COLO668 (cell line): ENCODE measurements at regions not wholly inside any gene's neighbourhood (a gene's known extent, or its start where the extent isn't known, plus 50 kb on each side); places are given as distances from the start of the nearest gene placed in this dataset.

Experiments
- DNase-seq: peaks from one replicate; lab custom pipeline; 2025; ENCODE audit not compliant: unreplicated experiment; lab: John Stamatoyannopoulos, UW

DNA sequence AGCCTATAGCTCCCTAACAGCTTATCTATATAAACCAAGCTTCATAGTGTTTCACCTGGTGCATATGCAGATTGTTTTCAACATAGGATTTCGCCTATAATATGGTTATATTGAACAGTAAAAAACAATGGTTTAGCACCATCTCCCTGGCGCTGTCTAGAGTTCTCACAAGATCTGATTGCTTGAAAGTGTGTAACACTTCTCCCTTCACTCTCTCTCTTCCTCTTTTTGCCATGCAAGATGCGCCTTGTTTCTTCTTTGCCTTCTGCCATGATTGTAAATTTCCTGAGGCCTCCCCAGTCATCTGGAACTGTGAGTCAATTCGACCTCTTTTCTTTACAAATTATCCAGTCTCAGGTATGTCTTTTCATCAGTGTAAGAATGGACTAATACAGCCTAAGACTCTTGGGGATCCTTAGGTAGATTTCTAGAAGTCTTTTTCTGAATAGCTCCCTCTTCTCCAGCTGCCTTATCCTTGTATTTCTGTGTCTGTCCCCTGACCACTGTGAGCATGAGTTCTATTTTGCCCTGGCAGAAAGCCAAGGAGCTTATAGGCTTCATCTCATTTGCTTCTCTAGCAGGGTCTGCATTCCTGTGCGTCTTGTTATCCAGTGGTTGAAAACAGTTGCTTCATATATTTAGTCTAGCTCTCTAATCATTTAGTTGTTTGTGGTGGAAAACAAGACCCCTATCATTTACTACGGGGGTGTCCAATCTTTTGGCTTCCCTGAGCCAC is 401.6 kb downstream of the GPD2 start:
- DNase-seq: no peak

DNA sequence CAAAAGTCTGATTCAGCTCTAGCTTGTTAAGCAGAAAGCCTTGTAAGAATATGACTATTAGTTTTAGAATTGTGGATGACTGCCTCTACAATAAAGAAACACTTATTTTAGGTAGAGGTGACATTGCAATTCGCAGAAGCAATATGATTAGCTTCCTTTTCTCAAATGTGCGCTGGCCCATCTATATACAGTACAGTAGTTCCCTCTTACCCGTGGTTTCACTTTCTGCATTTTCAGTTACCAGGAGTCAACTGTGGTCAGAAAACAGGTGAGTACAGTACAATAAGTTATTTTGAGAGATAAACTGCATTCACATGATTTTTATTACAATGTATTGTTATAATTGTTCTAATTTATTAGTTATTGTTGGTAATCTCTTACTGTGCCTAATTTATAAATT is 405.1 kb downstream of the GPD2 start:
- DNase-seq: no peak

DNA sequence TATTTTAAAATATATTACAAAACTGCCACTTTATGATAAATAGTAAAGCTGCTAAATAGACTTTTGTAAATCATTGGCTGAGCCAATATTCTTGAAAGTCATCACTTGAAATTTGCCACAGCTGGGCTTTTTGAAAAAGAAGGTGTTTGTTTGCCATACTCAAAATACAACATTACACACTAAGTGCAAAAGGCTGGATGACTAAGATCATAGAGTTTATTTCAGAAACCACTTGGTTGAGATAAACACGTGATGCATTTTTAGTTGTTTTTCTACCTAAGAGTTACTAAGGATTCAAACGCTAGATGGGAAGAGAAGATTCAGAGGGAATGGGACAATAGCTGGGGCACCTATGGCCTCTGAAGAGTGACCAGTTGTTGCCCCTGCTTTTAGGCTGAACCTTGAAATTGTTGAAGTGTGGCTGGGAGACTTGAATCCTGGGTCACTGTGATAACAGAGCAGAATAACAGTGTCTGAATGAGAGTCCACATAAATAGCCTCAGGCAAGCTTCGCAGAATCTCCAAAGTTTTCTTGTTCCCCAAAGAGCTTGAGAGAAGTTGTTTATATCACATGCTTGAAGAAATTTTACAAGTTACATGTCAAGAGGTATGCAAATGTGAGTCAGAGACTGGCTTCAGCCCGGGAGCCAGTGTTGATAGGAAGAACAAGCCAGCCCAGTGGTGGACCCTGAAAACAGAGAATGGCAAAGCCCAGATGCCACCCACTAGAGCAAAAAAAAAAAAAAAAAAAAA is 409.8 kb downstream of the GPD2 start:
- DNase-seq: no peak

DNA sequence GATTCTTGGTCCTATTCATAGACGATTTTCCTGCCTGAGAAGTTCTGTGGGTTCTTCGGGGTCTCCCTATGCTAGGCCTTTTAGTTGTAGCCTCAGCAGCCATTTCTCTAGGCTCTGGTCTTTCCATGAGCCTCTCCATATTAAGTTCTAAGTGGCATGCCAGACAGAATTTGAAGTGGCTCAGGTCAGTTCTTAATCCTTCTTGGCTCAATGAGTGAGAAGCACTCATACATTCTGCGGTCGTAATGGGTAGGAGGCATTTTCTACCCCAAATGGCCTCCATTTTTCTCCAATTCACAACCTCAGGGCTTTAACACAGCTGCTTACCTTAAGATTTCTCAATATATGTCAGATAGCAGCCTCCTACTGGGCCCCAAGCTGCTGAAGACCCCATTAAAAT is 405.3 kb upstream of the GALNT5 start:
- no peak for DNase-seq

DNA sequence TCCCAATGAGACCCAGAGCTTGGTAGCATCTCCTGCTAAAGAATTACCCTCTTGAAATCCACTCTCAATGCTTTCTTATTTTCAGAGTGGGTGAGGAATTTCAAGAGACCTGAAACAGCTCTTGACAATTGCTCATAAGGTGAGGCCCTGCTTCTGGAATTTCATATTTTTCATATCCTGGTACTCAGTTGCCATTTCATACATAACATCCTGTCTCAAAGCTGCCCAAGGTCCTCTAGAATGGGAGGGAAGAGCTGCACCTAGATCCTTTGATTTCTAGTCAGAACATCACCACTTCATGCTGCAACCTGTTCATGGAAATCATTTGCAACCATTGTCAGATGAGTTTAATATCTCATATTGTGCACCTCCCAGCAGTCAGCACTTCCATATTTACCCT is 404.8 kb upstream of the GALNT5 start:
- no peak for DNase-seq

DNA sequence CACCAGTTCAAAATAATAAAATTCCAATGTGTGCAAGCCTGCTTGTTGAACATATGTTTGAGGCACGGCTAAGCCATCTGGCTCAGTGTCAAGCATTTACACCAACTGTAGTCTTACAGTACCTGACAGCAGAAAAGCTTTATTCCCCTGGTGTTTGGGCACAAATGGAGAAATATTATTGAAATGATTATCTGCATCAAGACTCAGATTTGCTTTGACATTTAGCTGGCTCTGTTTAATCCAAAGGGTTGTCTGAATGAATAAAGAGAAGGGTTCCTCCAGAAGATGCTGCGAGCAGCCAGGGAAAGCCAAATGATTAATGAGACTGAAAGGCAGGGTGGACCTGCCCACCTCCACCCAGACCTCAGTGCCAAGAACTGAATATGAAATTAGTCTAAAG is 393.2 kb upstream of the GALNT5 start:
- no peak for DNase-seq

DNA sequence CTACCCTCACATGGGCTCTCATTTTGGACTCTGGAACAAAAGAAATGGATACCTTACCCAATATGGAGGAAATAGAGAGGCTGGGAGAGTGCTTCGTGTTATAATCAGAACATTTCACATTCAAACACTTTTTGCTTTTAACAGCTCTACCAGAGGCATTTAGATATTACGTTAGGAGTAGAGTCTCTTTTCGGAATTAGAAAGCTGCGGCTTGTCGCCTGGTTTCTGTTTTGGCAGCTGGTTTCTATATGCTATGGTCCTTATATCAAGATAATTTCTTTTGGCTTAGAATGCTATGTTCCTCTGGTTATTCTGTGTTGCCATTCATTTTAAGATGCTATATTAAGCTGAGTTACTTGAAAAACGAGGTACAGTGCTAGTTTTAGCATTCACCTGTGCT is 392.8 kb upstream of the GALNT5 start:
- DNase-seq: no peak

DNA sequence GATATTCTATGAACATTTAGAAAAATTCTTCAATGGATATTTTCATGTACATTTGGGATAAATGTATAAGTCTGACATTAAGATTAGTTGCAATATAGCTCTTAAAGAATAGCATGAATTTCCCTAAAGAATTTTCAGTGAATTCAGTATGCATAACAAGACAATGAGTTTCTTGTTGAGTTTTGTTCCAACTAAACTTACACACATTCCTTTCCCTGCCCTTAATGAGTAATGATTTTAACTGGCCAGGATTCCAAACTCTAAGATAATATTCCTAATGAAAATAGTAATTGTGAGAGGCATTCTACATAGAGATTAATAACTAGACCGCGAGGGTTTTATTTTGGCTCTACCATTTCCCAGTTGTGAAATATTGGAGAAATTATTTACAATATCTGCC is 390.3 kb upstream of the GALNT5 start:
- DNase-seq: no peak

DNA sequence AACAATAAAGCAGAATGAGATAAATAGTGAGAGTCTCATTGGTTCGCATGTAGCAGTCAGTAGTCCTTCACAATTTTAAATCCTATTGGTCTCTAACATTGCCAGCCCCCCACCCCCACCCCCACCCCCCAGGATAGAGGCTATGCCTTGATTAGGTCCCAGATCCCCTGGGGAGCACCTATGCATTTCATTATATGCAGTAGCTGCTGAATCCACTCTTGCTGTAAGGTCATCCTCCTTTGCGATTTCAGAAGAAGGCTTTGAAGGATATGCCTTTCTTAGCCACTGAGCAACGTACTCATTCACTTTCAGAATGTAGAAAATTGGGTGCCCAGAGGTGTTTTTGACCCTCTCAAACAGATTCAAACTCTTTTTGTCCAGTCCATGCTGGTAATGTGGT is 382.8 kb upstream of the GALNT5 start:
- no peak for DNase-seq

DNA sequence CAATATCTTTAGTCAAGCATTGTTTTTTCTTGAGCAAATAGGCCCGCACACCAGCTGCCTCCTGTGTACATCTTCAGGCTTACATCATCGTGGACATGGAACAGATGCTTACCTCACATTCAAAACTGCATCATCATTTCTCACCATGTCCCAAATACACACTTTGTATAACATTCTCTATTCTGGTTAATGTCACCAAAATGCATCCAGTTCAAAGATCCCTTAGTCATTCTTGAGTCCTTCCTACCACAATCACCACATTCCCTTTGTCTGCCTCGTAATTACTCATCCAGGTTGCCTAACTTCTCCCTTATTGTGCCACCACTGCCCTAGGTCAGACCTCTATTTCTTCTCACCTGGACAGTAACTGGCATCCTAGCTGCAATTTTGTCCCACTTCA is 373.7 kb upstream of the GALNT5 start:
- DNase-seq: peak; percentile 64

DNA sequence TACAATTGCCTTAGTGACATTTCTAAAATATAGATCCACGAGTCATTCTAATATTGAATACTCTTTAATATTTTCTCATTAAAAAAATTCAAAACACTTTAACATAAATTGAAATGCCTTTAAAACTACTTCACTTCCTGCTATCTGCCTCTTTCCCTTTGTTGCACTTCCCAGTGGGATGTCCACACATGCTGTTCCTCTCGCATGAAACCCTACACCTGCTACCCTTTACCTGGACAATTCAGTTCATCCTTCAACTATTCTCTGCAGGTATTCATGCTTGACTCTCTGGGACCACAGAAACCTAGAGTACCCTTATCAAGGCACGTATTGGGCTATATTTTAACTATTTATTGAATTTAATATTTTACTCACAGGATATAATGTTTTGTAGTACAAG is 373.3 kb upstream of the GALNT5 start:
- peak; percentile 48 for DNase-seq

DNA sequence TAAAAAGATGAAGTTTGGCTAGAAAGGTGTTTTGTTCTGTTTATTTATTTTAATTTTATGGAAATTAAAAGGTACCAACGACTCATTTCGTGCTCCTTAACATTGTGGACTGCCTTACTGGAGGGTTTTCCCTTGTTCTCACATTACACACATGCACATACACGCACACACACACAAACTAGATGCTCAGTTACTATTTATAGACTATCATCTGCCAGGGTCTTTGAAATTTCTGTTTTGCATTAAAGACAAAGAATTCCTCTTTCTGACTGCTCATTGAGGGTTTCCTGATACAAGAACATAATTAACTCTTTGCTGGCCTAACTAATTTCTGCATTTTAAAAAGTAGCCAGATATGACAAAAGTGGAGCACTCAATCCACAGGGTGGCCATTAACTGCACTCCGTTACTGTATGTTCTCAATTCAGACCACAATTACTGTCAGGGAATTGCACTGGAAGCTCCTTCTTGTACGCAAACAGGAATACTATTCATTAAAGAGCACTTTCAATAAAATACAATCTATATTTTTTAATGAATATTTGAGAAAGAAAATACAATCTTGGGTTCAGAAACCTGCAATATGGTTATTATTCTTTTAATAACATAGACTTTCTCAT is 366.9 kb upstream of the GALNT5 start:
- no peak for DNase-seq

DNA sequence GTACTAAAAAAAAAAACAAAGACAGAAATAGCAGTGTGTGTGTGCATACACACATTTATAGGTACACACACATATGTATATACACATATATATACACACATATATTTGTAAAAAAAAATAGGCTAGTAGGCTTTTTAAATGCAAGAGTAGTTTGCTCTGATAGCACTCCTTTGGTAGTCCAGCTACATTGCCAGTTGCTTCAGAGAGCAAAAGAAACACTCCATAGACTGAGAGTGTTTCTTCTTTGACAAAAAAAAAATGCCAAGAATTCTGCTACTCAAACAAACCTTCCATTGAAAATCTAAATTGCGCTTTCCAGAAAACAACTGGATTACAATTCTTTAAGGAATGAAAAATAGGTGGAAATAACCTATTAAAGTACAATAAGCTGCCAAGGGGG is 365.9 kb upstream of the GALNT5 start:
- DNase-seq: no peak

DNA sequence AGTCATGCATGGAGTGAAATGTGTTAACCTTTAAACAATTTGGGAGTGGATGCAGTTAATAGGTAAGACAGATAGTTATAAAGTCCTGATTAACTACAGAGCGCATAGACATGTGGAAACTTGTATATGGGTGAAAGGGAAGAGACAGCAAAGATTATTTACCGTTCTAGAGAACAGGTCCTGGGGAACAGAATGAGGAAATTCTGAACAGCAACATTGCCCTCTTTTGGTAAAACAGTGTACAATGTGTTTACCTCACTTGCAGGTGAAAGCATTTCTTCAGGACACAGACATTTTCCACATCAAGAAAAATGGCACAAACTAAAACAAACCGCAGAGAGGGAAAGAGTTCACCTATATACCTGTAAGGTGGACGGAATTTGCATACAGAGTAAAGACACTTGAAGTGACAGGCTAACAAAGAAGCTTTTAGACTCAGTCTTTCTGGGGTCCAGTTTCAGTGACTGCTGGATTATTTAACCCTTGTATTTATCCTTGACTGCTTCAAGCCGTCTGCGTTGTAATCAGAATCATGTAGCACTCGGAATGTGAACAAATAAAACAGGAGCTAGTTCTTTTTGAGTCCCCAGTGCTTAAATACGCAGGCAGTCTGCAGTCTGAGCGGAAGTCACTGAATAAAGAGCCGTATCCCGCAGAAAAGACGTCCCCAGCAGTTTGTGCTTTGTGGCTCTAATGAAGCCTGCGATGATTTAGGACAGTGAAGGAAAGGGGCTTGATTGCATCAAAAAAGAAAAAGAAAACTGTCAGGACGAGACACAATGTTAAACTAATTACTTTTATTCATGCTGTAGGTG is 364.8 kb upstream of the GALNT5 start:
- peak; percentile 24 for DNase-seq

DNA sequence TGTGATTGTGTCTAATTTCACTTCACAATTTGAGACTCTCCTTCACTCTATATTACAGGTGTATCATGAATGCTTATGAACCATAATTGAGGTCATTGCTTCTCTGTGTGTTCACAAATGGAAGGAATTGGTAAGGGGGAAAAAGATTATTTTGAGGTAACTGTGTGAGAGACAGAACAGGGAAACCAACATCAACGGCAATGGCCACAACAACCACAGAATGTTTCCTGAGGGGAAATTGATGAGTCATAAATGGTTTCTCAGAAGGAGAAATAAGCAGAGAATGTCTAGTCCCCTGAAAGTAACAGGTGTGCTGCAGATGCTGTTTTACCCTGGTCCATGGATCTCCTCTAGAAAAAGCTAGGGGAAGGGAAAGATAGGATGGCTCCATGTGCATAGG is 361.2 kb upstream of the GALNT5 start:
- no peak for DNase-seq

DNA sequence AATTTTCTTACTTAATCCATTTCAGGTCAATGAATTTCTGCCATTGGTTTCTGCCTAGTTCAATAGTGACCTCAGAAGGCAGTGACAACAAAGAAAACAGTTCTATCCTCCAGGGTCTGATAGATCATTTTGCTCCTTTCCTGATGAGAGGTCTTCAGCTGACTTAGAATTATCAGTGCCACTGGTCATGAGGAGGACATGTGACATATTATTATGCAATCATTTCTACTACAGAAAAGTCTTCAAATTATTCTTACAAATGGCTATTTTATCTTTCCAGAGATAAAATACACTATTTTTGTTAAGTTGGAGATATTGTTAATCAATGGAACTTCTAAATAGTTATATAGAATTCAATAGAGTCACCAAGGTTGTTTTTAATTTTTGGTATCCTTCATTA is 360.0 kb upstream of the GALNT5 start:
- DNase-seq: no peak

DNA sequence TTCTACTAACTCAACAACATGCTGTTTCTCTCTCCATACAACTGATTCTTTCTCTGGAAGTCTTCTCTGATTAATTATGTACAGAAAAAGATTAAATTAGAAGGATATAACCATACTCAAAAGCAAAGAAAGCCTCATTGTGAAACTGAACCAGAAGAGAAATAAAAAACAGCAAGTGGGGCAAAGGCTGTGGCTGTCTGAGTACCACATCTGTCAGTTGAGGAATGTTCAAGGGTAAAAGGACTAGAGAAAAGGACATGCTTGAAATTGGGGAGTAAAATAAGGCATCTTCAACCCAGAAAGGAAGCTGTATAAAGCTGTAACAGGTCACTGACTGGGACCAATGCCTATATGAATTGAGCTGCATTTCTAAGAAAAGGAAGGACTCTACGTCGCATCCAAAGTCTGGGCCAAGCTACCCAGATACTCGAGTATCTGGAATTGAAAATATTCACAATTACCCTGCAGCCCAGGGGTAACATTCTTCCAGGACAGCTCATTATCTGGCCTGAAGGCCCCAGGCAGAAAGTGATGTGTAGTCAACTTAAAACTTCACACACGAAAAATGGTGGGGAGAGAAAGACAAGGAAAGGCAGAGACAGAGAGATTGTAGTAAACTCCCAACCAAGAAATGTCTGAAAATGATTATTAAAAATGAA is 356.0 kb upstream of the GALNT5 start:
- DNase-seq: no peak

DNA sequence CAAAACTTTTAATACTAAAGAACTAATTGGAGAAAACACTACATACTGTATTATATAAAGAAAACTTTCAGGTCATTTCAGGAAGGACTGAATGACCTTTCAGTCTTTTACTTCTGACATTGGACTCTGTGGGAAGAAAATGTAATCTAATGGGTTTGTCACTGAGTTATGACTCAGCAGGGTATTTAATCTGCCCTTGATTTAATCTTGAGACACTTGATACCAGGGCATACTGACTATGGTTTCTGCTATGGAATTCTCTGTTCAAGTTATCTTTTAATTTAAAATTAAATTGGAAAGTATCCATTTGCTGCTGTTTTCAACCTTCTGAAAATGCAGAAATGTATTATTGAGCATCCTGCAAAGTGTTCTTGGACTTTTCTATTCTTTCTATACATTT is 354.2 kb upstream of the GALNT5 start:
- DNase-seq: no peak

DNA sequence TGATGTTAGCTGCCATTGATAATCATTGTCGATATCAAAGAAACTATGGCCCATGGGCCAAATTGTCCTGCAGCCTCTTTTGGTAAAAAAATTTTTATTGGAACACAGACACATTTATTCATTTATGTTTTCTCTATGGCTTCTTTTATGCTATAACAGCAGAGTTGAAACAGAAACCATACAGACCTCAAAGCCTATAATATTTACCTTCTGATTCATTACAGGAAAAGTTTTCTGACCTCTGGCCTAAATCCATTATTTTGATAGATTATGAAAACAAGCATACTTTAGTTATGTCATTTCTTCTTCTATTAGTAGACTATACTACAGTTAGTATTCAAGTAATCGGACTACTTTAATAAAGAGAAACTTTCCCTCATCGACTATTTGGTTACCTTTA is 349.7 kb upstream of the GALNT5 start:
- no peak for DNase-seq

DNA sequence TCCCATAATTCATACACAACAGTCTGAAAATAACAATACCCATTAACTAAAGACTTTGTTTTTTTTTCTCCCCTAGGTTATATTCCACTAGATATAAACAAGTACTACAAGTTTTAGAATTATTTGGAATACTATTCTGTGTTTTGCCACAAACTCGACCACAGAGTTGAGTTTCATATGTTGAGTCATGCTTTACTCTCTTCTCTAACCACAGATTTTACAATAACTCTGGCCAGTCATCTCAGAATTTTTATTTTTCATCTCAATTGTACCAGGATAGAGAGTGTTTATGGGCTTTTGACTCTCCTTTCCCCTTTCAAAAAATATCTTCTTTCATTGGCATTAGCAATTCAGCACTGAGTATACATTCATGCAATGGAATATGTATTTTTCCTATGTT is 348.7 kb upstream of the GALNT5 start:
- no peak for DNase-seq

DNA sequence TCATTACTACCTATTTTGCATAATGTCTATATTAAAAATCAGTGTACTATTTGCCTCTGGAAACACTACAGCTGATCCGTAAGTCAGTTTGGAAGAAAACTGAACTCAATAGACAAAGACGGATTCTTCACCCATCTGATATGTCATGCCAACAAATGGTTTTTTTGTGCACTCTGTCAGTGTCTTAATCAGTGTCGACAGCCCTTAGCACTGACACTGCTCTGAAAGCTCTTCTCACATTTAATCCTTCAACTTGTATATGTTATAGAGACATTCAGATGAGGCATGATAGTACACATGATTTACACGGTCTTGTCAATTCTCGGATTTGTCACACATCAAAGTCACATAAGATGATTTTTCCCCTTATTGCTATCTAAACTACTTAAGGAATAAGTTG is 347.5 kb upstream of the GALNT5 start:
- no peak for DNase-seq
